ENCODE measurements at regions not wholly inside any gene's neighbourhood (a gene's known extent, or its start where the extent isn't known, plus 50 kb on each side); places are given as distances from the start of the nearest gene placed in this dataset.
"Not testable (repeated sequence)": the region's sequence is repeated elsewhere in the genome, so short reads cannot be mapped to it uniquely, and the experiment has no call there.

GRCh38 chr2:184413671-184414229 lies 184.6 kb upstream of the ZNF804A start:
- no peak overlapping the region for H3K4me3 ChIP-seq (ENCODE audit: control insufficient read depth in 1 of 7, extremely low read depth in 1 of 7, insufficient read depth in 4 of 7, low read depth in 2 of 7, low read length in 6 of 7)
- DNase-seq, result no peak
- WGBS (ENCODE audit: insufficient coverage), result no CpG with 5 or more reads among the region's 1 CpG
- H3K36me3 ChIP-seq (ENCODE audit: control insufficient read depth in 4 of 4, insufficient read depth in 4 of 4, low read length in 3 of 4), result no peaks in the 10 kb centered on the region
- no peak overlapping the region for H3K27ac ChIP-seq (ENCODE audit: insufficient read depth in 1 of 2, low read depth in 1 of 2, low read length in 2 of 2, poor library complexity in 1 of 2, severe bottlenecking in 2 of 2)
- ChIA-PET CTCF (no interaction called here), POLR2A (no interaction called here)
- H3K4me1 ChIP-seq (ENCODE audit: control extremely low read depth in 1 of 4, control insufficient read depth in 4 of 4, insufficient read depth in 4 of 4, low read length in 3 of 4), result no peaks in the 10 kb centered on the region
- no peaks in the 10 kb centered on the region for H3K9me3 ChIP-seq (ENCODE audit: control extremely low read depth in 1 of 5, control insufficient read depth in 4 of 5, insufficient read depth in 2 of 5, low read depth in 1 of 5, low read length in 4 of 5)
- no peaks in the 10 kb centered on the region for H3K27me3 ChIP-seq (replicated peaks in 2 of 5; ENCODE audit: control insufficient read depth in 4 of 5, insufficient read depth in 5 of 5, low read length in 4 of 5)

GRCh38 chr2:184416146-184416913 lies 182.0 kb upstream of the ZNF804A start:
- CTCF ChIA-PET, result no interaction called here
- no peak overlapping the region for H3K27ac ChIP-seq (ENCODE audit: insufficient read depth in 1 of 2, low read depth in 1 of 2, low read length in 2 of 2, poor library complexity in 1 of 2, severe bottlenecking in 2 of 2)
- H3K27me3 ChIP-seq (replicated peaks in 2 of 5; ENCODE audit: control insufficient read depth in 4 of 5, insufficient read depth in 5 of 5, low read length in 4 of 5), result no peaks in the 10 kb centered on the region
- H3K9me3 ChIP-seq (ENCODE audit: control extremely low read depth in 1 of 5, control insufficient read depth in 4 of 5, insufficient read depth in 2 of 5, low read depth in 1 of 5, low read length in 4 of 5), result no peaks in the 10 kb centered on the region
- POLR2A ChIA-PET, result no interaction called here
- DNase-seq, result no peak
- no peaks in the 10 kb centered on the region for H3K36me3 ChIP-seq (ENCODE audit: control insufficient read depth in 4 of 4, insufficient read depth in 4 of 4, low read length in 3 of 4)
- WGBS (ENCODE audit: insufficient coverage), result 100% methylated on average over 2 of the region's 6 CpGs
- H3K4me3 ChIP-seq (ENCODE audit: control insufficient read depth in 1 of 7, extremely low read depth in 1 of 7, insufficient read depth in 4 of 7, low read depth in 2 of 7, low read length in 6 of 7), result no peak overlapping the region
- H3K4me1 ChIP-seq (ENCODE audit: control extremely low read depth in 1 of 4, control insufficient read depth in 4 of 4, insufficient read depth in 4 of 4, low read length in 3 of 4), result no peaks in the 10 kb centered on the region

- H3K9me3 ChIP-seq (ENCODE audit: control extremely low read depth in 1 of 5, control insufficient read depth in 4 of 5, insufficient read depth in 2 of 5, low read depth in 1 of 5, low read length in 4 of 5), result no peaks in the 10 kb centered on the region
- no CpG with 5 or more reads among the region's 2 CpGs for WGBS (ENCODE audit: insufficient coverage)
- H3K4me1 ChIP-seq (ENCODE audit: control extremely low read depth in 1 of 4, control insufficient read depth in 4 of 4, insufficient read depth in 4 of 4, low read length in 3 of 4), result no peaks in the 10 kb centered on the region
- CTCF ChIA-PET, result no interaction called here
- no peak overlapping the region for H3K27ac ChIP-seq (ENCODE audit: insufficient read depth in 1 of 2, low read depth in 1 of 2, low read length in 2 of 2, poor library complexity in 1 of 2, severe bottlenecking in 2 of 2)
- POLR2A ChIA-PET, result no interaction called here
- no peak overlapping the region for H3K4me3 ChIP-seq (ENCODE audit: control insufficient read depth in 1 of 7, extremely low read depth in 1 of 7, insufficient read depth in 4 of 7, low read depth in 2 of 7, low read length in 6 of 7)
- H3K36me3 ChIP-seq (ENCODE audit: control insufficient read depth in 4 of 4, insufficient read depth in 4 of 4, low read length in 3 of 4), result no peaks in the 10 kb centered on the region
- DNase-seq, result no peak
- H3K27me3 ChIP-seq (replicated peaks in 2 of 5; ENCODE audit: control insufficient read depth in 4 of 5, insufficient read depth in 5 of 5, low read length in 4 of 5), result no peaks in the 10 kb centered on the region
These were observed 178.6 kb upstream of the ZNF804A start for GRCh38 chr2:184419744-184420143.

- H3K4me3 ChIP-seq (ENCODE audit: control insufficient read depth in 1 of 7, extremely low read depth in 1 of 7, insufficient read depth in 4 of 7, low read depth in 2 of 7, low read length in 6 of 7); H3K27me3 ChIP-seq (replicated peaks in 2 of 5; ENCODE audit: control insufficient read depth in 4 of 5, insufficient read depth in 5 of 5, low read length in 4 of 5); DNase-seq; H3K9me3 ChIP-seq (ENCODE audit: control extremely low read depth in 1 of 5, control insufficient read depth in 4 of 5, insufficient read depth in 2 of 5, low read depth in 1 of 5, low read length in 4 of 5); H3K4me1 ChIP-seq (ENCODE audit: control extremely low read depth in 1 of 4, control insufficient read depth in 4 of 4, insufficient read depth in 4 of 4, low read length in 3 of 4); POLR2A ChIA-PET; H3K27ac ChIP-seq (ENCODE audit: insufficient read depth in 1 of 2, low read depth in 1 of 2, low read length in 2 of 2, poor library complexity in 1 of 2, severe bottlenecking in 2 of 2); H3K36me3 ChIP-seq (ENCODE audit: control insufficient read depth in 4 of 4, insufficient read depth in 4 of 4, low read length in 3 of 4); CTCF ChIA-PET: not testable (repeated sequence)
- WGBS (ENCODE audit: insufficient coverage), result 83% methylated on average over 3 of the region's 11 CpGs
These were observed 176.9 kb upstream of the ZNF804A start for GRCh38 chr2:184421456-184421855.

- Histone ChIP-seq H3K27ac (ENCODE audit: insufficient read depth in 1 of 2, low read depth in 1 of 2, low read length in 2 of 2, poor library complexity in 1 of 2, severe bottlenecking in 2 of 2) (no peak overlapping the region), H3K36me3 (ENCODE audit: control insufficient read depth in 4 of 4, insufficient read depth in 4 of 4, low read length in 3 of 4) (no peaks in the 10 kb centered on the region), H3K4me1 (ENCODE audit: control extremely low read depth in 1 of 4, control insufficient read depth in 4 of 4, insufficient read depth in 4 of 4, low read length in 3 of 4) (no peaks in the 10 kb centered on the region), H3K9me3 (ENCODE audit: control extremely low read depth in 1 of 5, control insufficient read depth in 4 of 5, insufficient read depth in 2 of 5, low read depth in 1 of 5, low read length in 4 of 5) (no peaks in the 10 kb centered on the region), H3K4me3 (ENCODE audit: control insufficient read depth in 1 of 7, extremely low read depth in 1 of 7, insufficient read depth in 4 of 7, low read depth in 2 of 7, low read length in 6 of 7) (no peak overlapping the region), H3K27me3 (replicated peaks in 2 of 5; ENCODE audit: control insufficient read depth in 4 of 5, insufficient read depth in 5 of 5, low read length in 4 of 5) (no peaks in the 10 kb centered on the region)
- 80% methylated on average over 1 of the region's 2 CpGs for WGBS (ENCODE audit: insufficient coverage)
- DNase-seq, result no peak
- POLR2A ChIA-PET, result no interaction called here
- CTCF ChIA-PET, result no interaction called here
These were observed 173.2 kb upstream of the ZNF804A start for GRCh38 chr2:184425083-184425482.

- no peaks in the 10 kb centered on the region for H3K27me3 ChIP-seq (replicated peaks in 2 of 5; ENCODE audit: control insufficient read depth in 4 of 5, insufficient read depth in 5 of 5, low read length in 4 of 5)
- no peak overlapping the region for H3K4me3 ChIP-seq (ENCODE audit: control insufficient read depth in 1 of 7, extremely low read depth in 1 of 7, insufficient read depth in 4 of 7, low read depth in 2 of 7, low read length in 6 of 7)
- H3K4me1 ChIP-seq (ENCODE audit: control extremely low read depth in 1 of 4, control insufficient read depth in 4 of 4, insufficient read depth in 4 of 4, low read length in 3 of 4), result no peaks in the 10 kb centered on the region
- DNase-seq, result no peak
- H3K36me3 ChIP-seq (ENCODE audit: control insufficient read depth in 4 of 4, insufficient read depth in 4 of 4, low read length in 3 of 4), result no peaks in the 10 kb centered on the region
- H3K9me3 ChIP-seq (ENCODE audit: control extremely low read depth in 1 of 5, control insufficient read depth in 4 of 5, insufficient read depth in 2 of 5, low read depth in 1 of 5, low read length in 4 of 5), result no peaks in the 10 kb centered on the region
- H3K27ac ChIP-seq (ENCODE audit: insufficient read depth in 1 of 2, low read depth in 1 of 2, low read length in 2 of 2, poor library complexity in 1 of 2, severe bottlenecking in 2 of 2), result no peak overlapping the region
- ChIA-PET POLR2A (no interaction called here), CTCF (no interaction called here)
- WGBS (ENCODE audit: insufficient coverage), result 71% methylated on average over 1 of the region's 2 CpGs
These were observed 154.1 kb upstream of the ZNF804A start for GRCh38 chr2:184444217-184444616.

GRCh38 chr2:184444623-184445223 lies 153.6 kb upstream of the ZNF804A start:
- Histone ChIP-seq H3K4me1 (ENCODE audit: control extremely low read depth in 1 of 4, control insufficient read depth in 4 of 4, insufficient read depth in 4 of 4, low read length in 3 of 4) (no peaks in the 10 kb centered on the region), H3K27me3 (replicated peaks in 2 of 5; ENCODE audit: control insufficient read depth in 4 of 5, insufficient read depth in 5 of 5, low read length in 4 of 5) (no peaks in the 10 kb centered on the region), H3K27ac (ENCODE audit: insufficient read depth in 1 of 2, low read depth in 1 of 2, low read length in 2 of 2, poor library complexity in 1 of 2, severe bottlenecking in 2 of 2) (no peak overlapping the region), H3K4me3 (ENCODE audit: control insufficient read depth in 1 of 7, extremely low read depth in 1 of 7, insufficient read depth in 4 of 7, low read depth in 2 of 7, low read length in 6 of 7) (no peak overlapping the region), H3K36me3 (ENCODE audit: control insufficient read depth in 4 of 4, insufficient read depth in 4 of 4, low read length in 3 of 4) (no peaks in the 10 kb centered on the region), H3K9me3 (ENCODE audit: control extremely low read depth in 1 of 5, control insufficient read depth in 4 of 5, insufficient read depth in 2 of 5, low read depth in 1 of 5, low read length in 4 of 5) (no peaks in the 10 kb centered on the region)
- ChIA-PET POLR2A (no interaction called here), CTCF (no interaction called here)
- DNase-seq, result no peak
- no CpG with 5 or more reads among the region's 4 CpGs for WGBS (ENCODE audit: insufficient coverage)

Measured in common myeloid progenitor, CD34-positive (primary cell).